ENCODE measurements at regions not wholly inside any gene's neighbourhood (a gene's known extent, or its start where the extent isn't known, plus 50 kb on each side); places are given as distances from the start of the nearest gene placed in this dataset.

- no peak for DNase-seq (ENCODE audit: extremely low spot score, unreplicated experiment)
- no peak for TF ChIP-seq CTCF (conservative IDR thresholded peaks at IDR 0.05)
- H3K36me3 Mint-ChIP-seq: no peaks in the 10 kb centered on the region
- no peaks in the 10 kb centered on the region for H3K9me3 Mint-ChIP-seq
- H3K27me3 Mint-ChIP-seq: no peaks in the 10 kb centered on the region
- peaks cover 23% of the 10 kb centered on the region for H3K4me1 Mint-ChIP-seq (ENCODE audit: unreplicated experiment)
- no peak overlapping the region for H3K27ac Mint-ChIP-seq
- H3K4me3 Mint-ChIP-seq: no peak overlapping the region
These were observed 168.8 kb upstream of the GLI3 start for GRCh38 chr7:42405782-42406181.

GRCh38 chr7:42403831-42404230 is 166.8 kb upstream of the GLI3 start:
- Mint-ChIP-seq H3K27ac (no peak overlapping the region), H3K9me3 (no peaks in the 10 kb centered on the region), H3K27me3 (no peaks in the 10 kb centered on the region), H3K36me3 (no peaks in the 10 kb centered on the region), H3K4me1 (ENCODE audit: unreplicated experiment) (peaks cover 36% of the 10 kb centered on the region), H3K4me3 (no peak overlapping the region)
- no peak for TF ChIP-seq CTCF (conservative IDR thresholded peaks at IDR 0.05)
- DNase-seq (ENCODE audit: extremely low spot score, unreplicated experiment): no peak

- no peaks in the 10 kb centered on the region for H3K36me3 Mint-ChIP-seq
- no peak overlapping the region for H3K27ac Mint-ChIP-seq
- no peaks in the 10 kb centered on the region for H3K9me3 Mint-ChIP-seq
- no peak for DNase-seq (ENCODE audit: extremely low spot score, unreplicated experiment)
- H3K4me3 Mint-ChIP-seq: no peak overlapping the region
- no peaks in the 10 kb centered on the region for H3K27me3 Mint-ChIP-seq
- no peak for TF ChIP-seq CTCF (conservative IDR thresholded peaks at IDR 0.05)
- peaks cover 21% of the 10 kb centered on the region for H3K4me1 Mint-ChIP-seq (ENCODE audit: unreplicated experiment)
These were observed 164.0 kb upstream of the GLI3 start for GRCh38 chr7:42400961-42401360.

- DNase-seq (ENCODE audit: extremely low spot score, unreplicated experiment): no peak
- Mint-ChIP-seq H3K27ac (no peak overlapping the region), H3K4me3 (no peak overlapping the region), H3K27me3 (no peaks in the 10 kb centered on the region), H3K36me3 (no peaks in the 10 kb centered on the region), H3K4me1 (ENCODE audit: unreplicated experiment) (peaks cover 21% of the 10 kb centered on the region), H3K9me3 (no peaks in the 10 kb centered on the region)
- TF ChIP-seq CTCF (conservative IDR thresholded peaks at IDR 0.05): no peak
These were observed 163.3 kb upstream of the GLI3 start for GRCh38 chr7:42400211-42400772.

- Mint-ChIP-seq H3K4me3 (no peak overlapping the region), H3K27me3 (no peaks in the 10 kb centered on the region), H3K36me3 (no peaks in the 10 kb centered on the region), H3K4me1 (ENCODE audit: unreplicated experiment) (peaks cover 18% of the 10 kb centered on the region), H3K9me3 (no peaks in the 10 kb centered on the region), H3K27ac (no peak overlapping the region)
- TF ChIP-seq CTCF (conservative IDR thresholded peaks at IDR 0.05): no peak
- no peak for DNase-seq (ENCODE audit: extremely low spot score, unreplicated experiment)
These were observed 158.6 kb upstream of the GLI3 start for GRCh38 chr7:42395607-42396006.

- Mint-ChIP-seq H3K27me3 (no peaks in the 10 kb centered on the region), H3K27ac (no peak overlapping the region), H3K4me1 (ENCODE audit: unreplicated experiment) (peaks cover 6% of the 10 kb centered on the region), H3K4me3 (no peak overlapping the region), H3K36me3 (no peaks in the 10 kb centered on the region), H3K9me3 (no peaks in the 10 kb centered on the region)
- DNase-seq (ENCODE audit: extremely low spot score, unreplicated experiment): no peak
- no peak for TF ChIP-seq CTCF (conservative IDR thresholded peaks at IDR 0.05)
These were observed 155.8 kb upstream of the GLI3 start for GRCh38 chr7:42392826-42393225.
